ENCODE measurements at regions not wholly inside any gene's neighbourhood (a gene's known extent, or its start where the extent isn't known, plus 50 kb on each side); places are given as distances from the start of the nearest gene placed in this dataset.
"Not testable (repeated sequence)": the region's sequence is repeated elsewhere in the genome, so short reads cannot be mapped to it uniquely, and the experiment has no call there.

- CTCF ChIA-PET, H3K4me3 Mint-ChIP-seq, H3K27ac Mint-ChIP-seq, DNase-seq, H3K9me3 Mint-ChIP-seq, H3K27me3 Mint-ChIP-seq, H3K36me3 Mint-ChIP-seq, H3K4me1 Mint-ChIP-seq: not testable (repeated sequence)
Observed at GRCh38 chr1:67902546-67903223, 69.4 kb upstream of the GNG12 start.

- CTCF ChIA-PET: no interaction called here
- H3K27me3 Mint-ChIP-seq: no peaks in the 10 kb centered on the region
- DNase-seq: no peak
Observed at GRCh38 chr1:67898033-67898726, 64.9 kb upstream of the GNG12 start.

GRCh38 chr1:67897270-67897949 is 64.1 kb upstream of the GNG12 start:
- H3K27ac Mint-ChIP-seq: no peak overlapping the region
- no peaks in the 10 kb centered on the region for H3K4me1 Mint-ChIP-seq
- H3K9me3 Mint-ChIP-seq: no peaks in the 10 kb centered on the region
- H3K4me3 Mint-ChIP-seq: no peak overlapping the region
- CTCF ChIA-PET: no interaction called here
- H3K27me3 Mint-ChIP-seq: no peaks in the 10 kb centered on the region
- DNase-seq: no peak
- H3K36me3 Mint-ChIP-seq: no peaks in the 10 kb centered on the region

More at GRCh38 chr1:67898033-67898726, 64.9 kb upstream of the GNG12 start:
- no peaks in the 10 kb centered on the region for H3K36me3 Mint-ChIP-seq
- H3K4me3 Mint-ChIP-seq: no peak overlapping the region
- H3K4me1 Mint-ChIP-seq: no peaks in the 10 kb centered on the region
- H3K9me3 Mint-ChIP-seq: no peaks in the 10 kb centered on the region
- no peak overlapping the region for H3K27ac Mint-ChIP-seq

GRCh38 chr1:67896826-67897225 is 63.6 kb upstream of the GNG12 start:
- no peaks in the 10 kb centered on the region for H3K36me3 Mint-ChIP-seq
- no peaks in the 10 kb centered on the region for H3K9me3 Mint-ChIP-seq
- H3K4me1 Mint-ChIP-seq: no peaks in the 10 kb centered on the region
- CTCF ChIA-PET: no interaction called here
- no peak for DNase-seq
- H3K4me3 Mint-ChIP-seq: no peak overlapping the region
- no peak overlapping the region for H3K27ac Mint-ChIP-seq
- H3K27me3 Mint-ChIP-seq: no peaks in the 10 kb centered on the region

- no peaks in the 10 kb centered on the region for H3K36me3 Mint-ChIP-seq
- H3K4me1 Mint-ChIP-seq: no peaks in the 10 kb centered on the region
- DNase-seq: no peak
- CTCF ChIA-PET: no interaction called here
- no peak overlapping the region for H3K27ac Mint-ChIP-seq
- peaks cover 5% of the 10 kb centered on the region for H3K27me3 Mint-ChIP-seq
- H3K9me3 Mint-ChIP-seq: no peaks in the 10 kb centered on the region
- H3K4me3 Mint-ChIP-seq: no peak overlapping the region
Observed at GRCh38 chr1:67894981-67895735, 61.9 kb upstream of the GNG12 start.

- H3K36me3 Mint-ChIP-seq: no peaks in the 10 kb centered on the region
- CTCF ChIA-PET: interaction anchor here (0.7 kb wide), 1 partner anchor 17 kb away, joined by 3 read pairs; no protein-coding TSS in a partner anchor
- H3K9me3 Mint-ChIP-seq: no peaks in the 10 kb centered on the region
- H3K27me3 Mint-ChIP-seq: peaks cover 5% of the 10 kb centered on the region
- no peaks in the 10 kb centered on the region for H3K4me1 Mint-ChIP-seq
- no peak for DNase-seq
- H3K4me3 Mint-ChIP-seq: no peak overlapping the region
- H3K27ac Mint-ChIP-seq: no peak overlapping the region
Observed at GRCh38 chr1:67893126-67893495, 59.8 kb upstream of the GNG12 start.

GRCh38 chr1:67892476-67893125 is 59.3 kb upstream of the GNG12 start:
- H3K4me1 Mint-ChIP-seq: no peaks in the 10 kb centered on the region
- no peak overlapping the region for H3K27ac Mint-ChIP-seq
- CTCF ChIA-PET: no interaction called here
- no peaks in the 10 kb centered on the region for H3K9me3 Mint-ChIP-seq
- no peak overlapping the region for H3K4me3 Mint-ChIP-seq
- no peak for DNase-seq
- H3K27me3 Mint-ChIP-seq: peaks cover 5% of the 10 kb centered on the region
- no peaks in the 10 kb centered on the region for H3K36me3 Mint-ChIP-seq

GRCh38 chr1:67890857-67891256 is 57.6 kb upstream of the GNG12 start:
- Mint-ChIP-seq H3K27me3 (peaks cover 5% of the 10 kb centered on the region), H3K9me3 (no peaks in the 10 kb centered on the region), H3K36me3 (no peaks in the 10 kb centered on the region), H3K4me1 (no peaks in the 10 kb centered on the region), H3K4me3 (no peak overlapping the region), H3K27ac (no peak overlapping the region)
- CTCF ChIA-PET: no interaction called here
- no peak for DNase-seq

- Mint-ChIP-seq H3K9me3 (no peaks in the 10 kb centered on the region), H3K27me3 (peaks cover 5% of the 10 kb centered on the region), H3K36me3 (no peaks in the 10 kb centered on the region), H3K4me1 (no peaks in the 10 kb centered on the region), H3K27ac (no peak overlapping the region), H3K4me3 (no peak overlapping the region)
- CTCF ChIA-PET: interaction anchor here (0.7 kb wide), 1 partner anchor 354 kb away, joined by 3 read pairs; no protein-coding TSS in a partner anchor
- no peak for DNase-seq
Observed at GRCh38 chr1:67889953-67890567, 56.8 kb upstream of the GNG12 start.

- no peak overlapping the region for H3K27ac Mint-ChIP-seq
Observed at GRCh38 chr1:67889466-67889865, 56.2 kb upstream of the GNG12 start.

GRCh38 chr1:67888216-67889106 is 55.2 kb upstream of the GNG12 start:
- H3K9me3 Mint-ChIP-seq: no peaks in the 10 kb centered on the region
- no peaks in the 10 kb centered on the region for H3K4me1 Mint-ChIP-seq
- no peaks in the 10 kb centered on the region for H3K36me3 Mint-ChIP-seq
- CTCF ChIA-PET: no interaction called here
- DNase-seq: no peak
- H3K27me3 Mint-ChIP-seq: peaks cover 5% of the 10 kb centered on the region
- no peak overlapping the region for H3K27ac Mint-ChIP-seq
- no peak overlapping the region for H3K4me3 Mint-ChIP-seq

More at GRCh38 chr1:67889466-67889865, 56.2 kb upstream of the GNG12 start:
- Mint-ChIP-seq H3K4me1 (no peaks in the 10 kb centered on the region), H3K4me3 (no peak overlapping the region), H3K9me3 (no peaks in the 10 kb centered on the region), H3K36me3 (no peaks in the 10 kb centered on the region), H3K27me3 (peaks cover 5% of the 10 kb centered on the region)
- CTCF ChIA-PET: no interaction called here
- no peak for DNase-seq

GRCh38 chr1:67887146-67887545 is 53.9 kb upstream of the GNG12 start:
- H3K9me3 Mint-ChIP-seq: no peaks in the 10 kb centered on the region
- peaks cover 5% of the 10 kb centered on the region for H3K27me3 Mint-ChIP-seq
- H3K4me1 Mint-ChIP-seq: no peaks in the 10 kb centered on the region
- CTCF ChIA-PET: no interaction called here
- H3K36me3 Mint-ChIP-seq: no peaks in the 10 kb centered on the region
- H3K27ac Mint-ChIP-seq: no peak overlapping the region
- no peak overlapping the region for H3K4me3 Mint-ChIP-seq
- no peak for DNase-seq

GRCh38 chr1:67886076-67886475 is 52.8 kb upstream of the GNG12 start:
- no peaks in the 10 kb centered on the region for H3K36me3 Mint-ChIP-seq
- no peak overlapping the region for H3K4me3 Mint-ChIP-seq
- no peaks in the 10 kb centered on the region for H3K9me3 Mint-ChIP-seq
- CTCF ChIA-PET: no interaction called here
- no peaks in the 10 kb centered on the region for H3K27me3 Mint-ChIP-seq
- H3K4me1 Mint-ChIP-seq: no peaks in the 10 kb centered on the region
- H3K27ac Mint-ChIP-seq: no peak overlapping the region
- DNase-seq: no peak
